SH-SY5Y (cell line): ENCODE measurements at regions not wholly inside any gene's neighbourhood (a gene's known extent, or its start where the extent isn't known, plus 50 kb on each side); places are given as distances from the start of the nearest gene placed in this dataset.

Experiments
- GATA2 ChIP-seq: IDR thresholded peaks from 2 replicates; pipeline ENCODE4 v1.6.1; 2011; ENCODE audit warnings: mild to moderate bottlenecking, low read depth, low read length
- GATA3 ChIP-seq: IDR thresholded peaks from 2 replicates; pipeline ENCODE4 v1.6.1; 2011; ENCODE audit warnings: low read depth, mild to moderate bottlenecking, low read length, moderate library complexity

DNA sequence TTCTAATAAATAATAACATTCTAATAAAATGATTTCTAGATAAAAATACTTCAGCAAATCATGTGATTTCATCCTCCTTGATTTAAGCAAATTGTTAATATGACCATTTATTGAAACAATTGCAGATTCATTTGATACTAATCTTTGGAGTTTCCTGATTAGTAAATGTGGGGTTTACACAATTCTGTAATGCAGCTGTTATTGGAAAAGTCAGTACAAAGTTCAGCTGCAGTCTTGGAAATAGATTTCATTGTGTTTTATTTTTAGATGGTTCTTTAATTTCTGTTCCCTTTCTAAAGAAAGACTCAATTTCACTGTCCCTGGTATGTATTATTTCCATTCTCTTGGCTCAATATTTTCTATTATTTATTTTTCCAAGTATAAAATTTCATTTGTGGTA is 342.0 kb downstream of the TBC1D32 start:
- no peak for TF ChIP-seq GATA2
- no peak for TF ChIP-seq GATA3
